Islet of Langerhans (tissue), 1 donor: ENCODE measurements at regions not wholly inside any gene's neighbourhood (a gene's known extent, or its start where the extent isn't known, plus 50 kb on each side); places are given as distances from the start of the nearest gene placed in this dataset.
A peak's percentile ranks its signal among the peaks of the same experiment; 100 is the strongest.

Experiments
- FAIRE-seq: peaks from one replicate; lab custom pipeline; 2011; peaks lifted over from hg19 to GRCh38; lab: Jason Lieb, UNC

DNA sequence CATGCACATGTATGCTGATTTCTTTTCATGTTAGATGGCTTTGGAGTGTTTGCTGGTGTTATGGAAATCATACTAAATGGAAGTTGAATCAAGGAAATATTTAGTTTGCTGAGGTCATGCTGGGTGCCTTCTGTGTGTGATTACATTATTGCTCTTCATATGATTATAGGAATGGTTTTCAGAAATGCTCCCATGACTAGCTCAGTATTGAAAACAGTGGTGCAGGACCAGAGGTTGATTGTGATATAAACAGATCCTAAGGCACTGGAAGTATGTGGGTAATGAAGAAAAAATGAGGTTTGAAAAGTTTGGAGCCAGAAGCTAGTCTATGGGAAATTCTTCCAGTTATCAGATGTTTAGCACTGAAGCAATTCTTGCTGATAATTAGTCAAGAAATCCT, 693.1 kb downstream of the UTRN start:
- FAIRE-seq = no peak

DNA sequence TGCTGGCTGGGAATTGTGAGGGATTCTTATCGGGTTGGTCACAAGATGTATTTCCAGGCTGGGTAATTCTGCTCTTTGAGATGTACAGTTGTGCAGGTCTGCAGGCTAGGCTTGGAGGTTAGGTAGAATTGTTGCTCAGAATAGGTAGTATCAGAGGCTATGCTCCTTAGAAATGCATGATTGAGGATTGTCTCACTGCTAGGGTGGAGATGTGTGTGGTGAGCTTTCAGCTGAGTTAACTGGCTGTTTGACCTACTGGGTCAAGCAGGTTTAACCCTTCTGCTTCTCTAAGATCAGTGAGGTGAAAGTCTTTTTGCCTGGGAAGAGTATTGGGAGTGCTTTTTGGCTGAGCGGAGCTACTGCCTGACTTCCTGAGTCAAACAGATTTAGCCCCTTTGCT, 701.1 kb downstream of the UTRN start:
- FAIRE-seq = no peak

DNA sequence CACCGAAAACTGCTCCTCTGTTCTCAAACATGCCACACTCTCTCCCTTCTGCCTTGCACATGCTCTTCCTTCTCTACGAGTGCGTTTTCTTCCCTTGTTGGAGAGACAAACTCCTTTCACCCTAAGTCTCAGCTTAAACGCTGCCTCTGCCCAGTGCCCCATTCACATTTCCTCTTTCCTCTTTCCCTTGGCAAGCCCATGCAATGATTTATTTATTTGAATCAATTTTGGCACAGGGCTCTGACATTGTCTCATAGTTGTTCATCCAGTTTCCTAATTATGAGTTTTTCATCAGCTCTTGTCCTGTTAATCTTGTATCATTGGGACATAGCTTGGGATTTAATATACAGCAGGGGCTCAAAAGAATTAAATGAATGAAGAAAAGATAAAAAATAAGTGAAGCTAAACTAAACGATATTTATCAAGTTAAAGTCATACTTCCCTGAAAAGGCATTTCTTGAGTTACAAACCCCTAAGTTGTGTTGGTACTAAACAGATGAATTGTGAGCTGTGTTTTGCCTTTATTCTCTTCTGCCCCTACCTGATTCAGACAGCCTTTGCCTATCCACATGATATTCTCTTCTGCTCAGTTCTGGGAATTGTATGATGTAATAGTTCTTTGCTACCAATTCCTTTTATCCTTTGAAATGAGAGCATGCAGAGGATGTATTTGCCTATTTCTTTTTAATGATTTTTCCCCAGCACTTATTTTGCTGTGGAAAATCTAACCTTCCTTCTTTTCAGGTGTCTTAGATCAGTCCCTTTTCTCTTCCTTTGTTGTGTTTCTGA, 704.4 kb downstream of the UTRN start:
- no peak for FAIRE-seq

DNA sequence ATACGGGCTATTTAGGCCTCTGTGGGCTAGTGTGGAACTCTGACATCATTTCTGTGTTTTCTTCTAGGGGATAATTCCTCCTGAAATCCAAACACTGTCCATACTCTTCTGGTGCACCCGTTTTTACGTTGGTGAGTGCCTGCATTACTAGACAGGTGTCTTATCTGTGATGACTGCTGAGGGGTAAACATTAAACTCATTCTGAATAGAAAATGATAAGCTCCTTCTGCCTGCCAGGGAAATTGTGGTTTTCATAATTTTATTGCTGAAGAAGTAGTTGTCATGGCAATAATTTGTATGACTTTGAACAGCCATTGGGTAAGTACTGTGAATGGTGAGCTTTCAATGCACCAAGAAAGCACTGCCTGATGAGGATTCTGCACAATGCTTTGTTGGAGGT, 705.6 kb downstream of the UTRN start:
- FAIRE-seq = no peak

DNA sequence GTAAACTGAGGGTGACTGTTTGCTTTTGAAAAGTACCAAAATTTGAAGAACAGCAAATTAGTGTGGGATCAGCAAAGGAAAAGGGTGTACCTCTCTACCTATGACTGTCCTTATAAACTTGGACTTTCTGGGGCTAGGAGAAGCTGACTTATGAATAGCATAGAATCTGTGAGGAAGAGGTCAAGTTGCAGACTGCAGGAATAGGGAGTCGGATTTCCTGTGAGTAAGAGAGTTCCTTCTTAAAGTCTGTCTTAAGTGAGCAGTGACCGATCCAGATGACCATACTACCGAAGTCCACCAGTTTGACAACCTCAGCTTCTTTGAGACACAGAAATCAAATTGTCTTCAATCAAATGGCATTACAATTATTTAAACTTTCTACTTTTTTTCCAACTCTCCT, 708.7 kb downstream of the UTRN start:
- FAIRE-seq = no peak

DNA sequence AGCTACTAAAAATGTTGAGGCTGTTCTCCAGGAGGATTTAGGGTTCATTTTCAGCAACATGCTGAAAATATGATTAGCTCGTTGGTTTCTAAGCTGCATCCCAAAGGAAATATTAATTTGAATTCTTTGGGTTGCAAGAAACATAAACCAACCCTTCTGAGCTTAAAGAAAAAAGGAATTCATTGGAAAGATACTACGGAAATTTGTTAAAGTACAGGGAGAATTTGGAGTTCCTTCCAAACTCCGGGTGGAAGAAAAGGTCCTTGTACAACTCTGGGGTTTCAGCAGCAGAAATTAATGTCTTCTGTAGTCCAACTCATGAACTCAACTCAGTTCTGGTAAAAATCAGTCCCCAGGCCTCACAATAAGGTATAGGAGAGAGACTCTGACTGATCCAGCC, 712.9 kb downstream of the UTRN start:
- FAIRE-seq = no peak

DNA sequence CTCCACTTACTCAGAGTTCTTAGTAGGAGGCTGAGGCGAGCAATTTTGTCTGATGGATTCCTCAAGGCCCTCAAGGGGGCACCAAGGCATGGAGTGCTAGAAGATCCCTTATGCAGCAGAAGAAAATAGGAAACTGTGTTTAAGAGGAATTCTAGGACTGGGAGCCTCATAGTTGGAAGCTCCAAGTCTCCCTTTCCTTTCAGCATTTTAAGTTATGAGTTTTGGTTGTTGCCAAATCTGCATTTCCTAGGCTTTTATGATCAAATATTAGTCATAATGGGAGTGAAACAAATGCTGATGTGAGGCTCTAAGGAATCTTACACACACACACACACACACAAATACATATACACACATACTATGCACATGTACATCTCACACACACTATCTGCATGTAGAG, 714.0 kb downstream of the UTRN start:
- FAIRE-seq = no peak

DNA sequence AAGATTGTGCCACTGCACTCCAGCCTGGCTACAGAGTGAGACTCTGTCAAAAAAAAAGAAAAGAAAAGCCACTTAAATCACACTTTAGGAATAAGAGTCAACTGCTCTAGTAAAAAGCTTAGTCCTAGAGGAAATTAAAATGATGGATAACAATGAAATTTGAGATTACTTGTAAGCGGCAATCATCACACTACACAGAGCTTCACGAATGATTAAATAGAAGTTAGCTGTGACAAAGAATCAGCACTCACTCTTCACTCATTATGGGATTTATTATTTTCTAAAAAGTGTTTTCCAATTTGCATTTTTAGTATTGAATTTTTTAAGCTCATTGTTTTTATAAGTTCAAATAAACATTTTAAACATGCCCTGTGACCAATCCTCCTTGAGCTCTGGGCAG, 718.0 kb downstream of the UTRN start:
- FAIRE-seq = no peak

DNA sequence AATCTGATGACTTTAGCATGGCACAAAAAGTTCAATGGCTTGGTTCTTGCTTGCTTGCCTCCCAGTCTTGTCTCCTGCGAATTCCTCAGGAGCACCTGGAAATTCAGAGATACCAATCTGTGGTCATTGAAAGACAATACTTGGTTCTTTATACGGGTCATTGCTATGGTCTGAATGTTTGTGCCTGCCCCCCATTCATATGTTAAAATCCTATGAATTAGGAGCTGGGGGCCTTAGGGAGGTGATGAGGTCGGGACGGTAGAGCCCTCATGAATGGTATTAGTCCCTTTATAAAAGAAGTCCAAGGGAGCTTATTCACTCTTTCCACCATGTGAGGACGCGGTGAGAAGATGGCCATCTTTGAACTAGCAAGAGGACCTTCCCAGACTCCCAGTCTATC, 721.8 kb downstream of the UTRN start:
- no peak for FAIRE-seq

DNA sequence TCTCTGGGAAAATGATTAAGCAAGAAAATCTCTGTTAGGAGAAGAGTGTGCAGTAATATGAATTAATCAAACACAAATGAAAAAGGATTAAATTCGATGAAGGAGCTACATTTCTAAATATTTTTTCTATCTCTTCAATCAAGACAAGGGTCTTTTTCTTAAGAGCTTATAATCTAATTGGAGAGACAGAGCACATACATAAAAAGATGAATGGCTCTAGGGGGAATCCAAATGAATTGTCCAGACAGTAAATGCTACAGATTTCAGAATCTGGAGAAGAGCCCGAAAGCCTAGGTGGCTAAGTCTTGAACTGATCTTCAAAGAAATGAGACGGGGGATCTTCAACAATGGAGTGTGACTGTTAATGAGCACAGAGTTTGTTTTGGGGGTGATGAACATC, 723.6 kb downstream of the UTRN start:
- no peak for FAIRE-seq

DNA sequence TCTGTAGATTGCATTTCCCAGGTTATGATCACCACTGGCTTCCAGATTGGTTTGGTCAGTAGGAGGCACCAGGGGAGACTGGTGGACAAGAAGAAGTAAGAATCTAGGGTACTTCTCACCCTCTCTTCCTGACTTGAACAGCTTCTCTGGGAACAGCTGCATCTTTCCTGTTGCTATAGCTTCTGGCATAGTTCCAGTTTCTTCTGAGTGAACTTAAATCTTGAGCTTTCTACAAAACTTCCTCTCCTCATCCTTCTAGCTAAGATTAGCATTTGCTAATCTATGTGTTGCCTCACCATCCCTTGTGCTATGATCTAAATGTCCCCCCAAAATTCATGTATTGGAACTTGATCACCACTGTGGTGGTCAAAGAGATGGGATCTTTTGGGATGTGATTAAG, 724.6 kb downstream of the UTRN start:
- FAIRE-seq = no peak

DNA sequence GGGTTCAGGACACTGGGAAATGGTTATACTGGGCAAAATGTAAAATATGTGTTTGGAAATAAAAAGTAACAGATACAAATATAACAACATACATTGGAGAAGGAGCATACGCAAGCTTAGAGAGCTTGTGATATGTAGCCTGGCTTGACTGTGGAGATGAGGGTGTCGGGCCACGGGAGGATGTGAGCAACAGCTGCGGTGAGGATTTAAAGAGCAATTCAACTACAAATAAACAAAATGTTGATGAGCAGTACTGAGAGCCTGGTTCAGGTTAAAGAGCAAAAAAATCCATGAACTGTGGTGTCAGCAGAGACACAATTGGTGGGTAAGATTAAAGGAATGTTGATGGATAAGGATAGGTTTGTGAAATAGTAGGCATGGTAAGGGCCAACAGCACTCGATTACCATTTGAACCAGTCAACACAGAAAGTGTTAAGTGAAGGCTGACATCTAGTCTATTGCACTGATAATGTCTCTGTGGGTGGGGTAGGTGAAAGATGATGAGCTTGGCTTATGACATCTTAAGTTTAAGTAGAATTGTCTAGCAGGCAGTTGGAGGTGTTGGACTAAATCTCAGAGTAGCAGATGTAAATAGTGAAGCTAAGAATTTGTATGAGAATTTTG, 723.2 kb downstream of the EPM2A start:
- FAIRE-seq = no peak

DNA sequence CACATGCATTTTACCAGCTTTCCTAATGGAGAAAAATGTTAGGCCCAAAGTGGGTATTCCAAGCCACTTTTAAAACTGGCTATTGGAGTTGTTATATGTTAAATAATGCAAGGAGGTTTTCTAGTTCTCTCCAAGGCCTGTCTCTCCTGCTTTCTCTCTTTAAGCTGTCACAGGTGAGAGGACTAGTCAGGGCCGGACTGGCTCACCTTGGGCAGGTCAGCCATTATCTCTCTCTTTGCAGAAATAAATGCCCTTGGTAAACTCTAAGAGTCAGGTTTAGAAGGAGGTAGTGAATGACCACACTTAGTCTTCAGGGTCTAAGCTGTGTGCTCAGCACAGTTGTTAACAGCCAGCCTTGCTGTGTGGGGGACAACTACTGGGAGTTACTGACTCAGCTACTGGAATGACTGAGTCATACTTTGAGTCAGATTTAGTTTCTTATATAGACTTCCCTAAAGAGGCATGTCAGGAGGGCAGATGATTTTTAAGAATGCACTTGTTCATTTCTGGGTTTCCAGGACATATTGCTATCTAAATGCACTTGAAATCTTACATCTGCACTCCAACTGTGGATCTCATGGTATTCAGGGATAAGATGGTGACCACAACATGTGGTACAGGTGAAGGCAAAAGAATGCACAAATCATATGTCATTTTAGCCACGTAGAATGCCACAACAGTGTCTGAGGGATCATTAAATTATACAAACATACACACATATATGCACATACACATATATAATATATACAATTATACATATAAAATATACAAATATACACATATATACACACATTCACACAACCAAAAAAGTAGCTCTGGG, 719.4 kb downstream of the EPM2A start:
- no peak for FAIRE-seq

DNA sequence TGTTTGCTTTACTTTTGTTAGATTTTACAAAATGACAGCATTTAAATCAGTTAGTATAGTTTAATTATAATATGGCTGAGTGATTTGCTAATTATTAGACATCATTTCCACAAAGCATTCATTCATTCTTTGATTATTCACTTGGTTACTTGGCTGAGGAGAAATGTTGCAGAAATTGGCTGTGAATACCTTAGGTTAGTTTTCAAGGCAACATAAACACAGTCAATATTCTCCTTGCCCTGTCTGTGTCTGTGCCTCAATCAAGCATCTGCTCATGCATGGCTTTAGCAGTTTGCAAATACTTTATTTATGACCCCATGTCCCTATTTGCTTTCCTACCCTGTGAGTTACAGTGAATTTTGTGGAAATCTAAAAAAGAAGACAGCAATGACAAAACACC, 718.3 kb downstream of the EPM2A start:
- no peak for FAIRE-seq

DNA sequence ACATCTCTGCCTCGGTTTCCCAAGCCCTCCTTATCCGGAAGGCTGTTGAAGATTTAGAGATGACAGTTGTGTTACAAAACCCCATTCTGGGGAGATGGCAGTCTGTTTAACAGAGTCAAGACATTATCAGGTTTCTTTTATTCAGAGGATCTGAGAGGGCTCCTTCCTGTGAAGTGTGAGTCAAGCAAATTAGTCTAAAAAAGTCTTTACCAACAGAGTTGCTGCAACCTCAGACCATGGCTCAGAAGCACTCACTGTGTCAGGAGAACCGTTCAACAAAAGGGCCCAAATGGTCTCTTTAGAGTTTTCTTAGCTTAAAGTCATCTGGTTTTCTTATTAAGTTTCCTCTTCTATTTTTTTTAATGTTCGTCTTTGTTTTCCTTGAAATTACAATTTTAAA, 717.8 kb downstream of the EPM2A start:
- no peak for FAIRE-seq

DNA sequence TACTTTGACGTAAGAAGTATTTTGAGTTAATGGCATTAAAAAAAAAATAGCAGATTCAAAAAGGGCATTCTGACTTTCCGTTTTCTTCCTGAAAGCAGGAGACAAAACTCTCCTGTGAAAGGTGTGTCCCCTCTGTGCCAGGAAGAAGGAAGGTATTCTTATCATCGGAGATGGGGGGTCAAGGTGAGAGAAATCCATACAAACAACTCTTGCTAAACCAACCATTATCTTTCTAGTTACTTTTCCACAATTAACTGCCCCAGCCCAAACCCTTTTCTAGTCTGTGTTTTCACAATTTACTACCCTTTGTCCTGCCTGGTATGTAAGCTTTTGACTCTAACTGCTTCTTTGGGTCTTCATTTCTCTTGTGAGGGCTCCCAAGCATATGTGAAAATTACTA, 717.3 kb downstream of the EPM2A start:
- FAIRE-seq = no peak

DNA sequence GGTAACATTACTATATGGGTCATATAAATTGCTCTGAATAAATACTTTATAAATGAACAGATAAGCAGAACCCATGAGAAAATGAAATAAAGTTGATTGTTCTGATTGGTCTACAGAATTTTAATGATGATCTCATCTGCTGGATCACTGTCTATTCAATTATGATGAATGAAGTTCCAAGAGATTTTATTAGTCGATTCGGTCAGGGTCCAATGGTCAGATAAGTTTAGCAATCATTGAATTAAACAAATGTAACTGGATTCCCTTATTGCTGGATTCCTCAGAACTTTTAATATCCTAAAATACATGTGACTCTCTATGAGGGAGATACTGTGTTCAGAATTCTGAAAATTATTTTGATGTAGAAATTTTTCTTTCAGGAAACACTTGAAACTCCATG, 715.2 kb downstream of the EPM2A start:
- FAIRE-seq = no peak

DNA sequence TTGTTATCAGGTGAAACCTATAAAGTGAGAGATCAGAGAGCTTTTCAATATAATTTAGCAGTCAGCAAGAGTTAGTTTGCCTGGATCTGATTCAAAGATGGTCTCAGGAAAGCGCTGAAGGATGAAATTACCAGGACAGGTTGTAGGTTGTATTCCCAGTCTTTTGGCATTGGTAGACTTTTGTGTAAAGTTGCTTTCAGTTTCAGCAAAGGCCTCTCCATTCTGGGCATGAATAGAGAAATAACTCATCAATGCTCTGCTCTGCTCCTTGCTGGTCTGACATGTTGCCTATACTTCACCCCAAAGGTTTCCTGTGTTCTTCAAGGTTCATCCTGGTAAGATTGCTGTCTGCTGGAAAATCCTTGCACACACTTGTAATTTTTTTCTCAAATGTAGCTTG, 714.8 kb downstream of the EPM2A start:
- no peak for FAIRE-seq

DNA sequence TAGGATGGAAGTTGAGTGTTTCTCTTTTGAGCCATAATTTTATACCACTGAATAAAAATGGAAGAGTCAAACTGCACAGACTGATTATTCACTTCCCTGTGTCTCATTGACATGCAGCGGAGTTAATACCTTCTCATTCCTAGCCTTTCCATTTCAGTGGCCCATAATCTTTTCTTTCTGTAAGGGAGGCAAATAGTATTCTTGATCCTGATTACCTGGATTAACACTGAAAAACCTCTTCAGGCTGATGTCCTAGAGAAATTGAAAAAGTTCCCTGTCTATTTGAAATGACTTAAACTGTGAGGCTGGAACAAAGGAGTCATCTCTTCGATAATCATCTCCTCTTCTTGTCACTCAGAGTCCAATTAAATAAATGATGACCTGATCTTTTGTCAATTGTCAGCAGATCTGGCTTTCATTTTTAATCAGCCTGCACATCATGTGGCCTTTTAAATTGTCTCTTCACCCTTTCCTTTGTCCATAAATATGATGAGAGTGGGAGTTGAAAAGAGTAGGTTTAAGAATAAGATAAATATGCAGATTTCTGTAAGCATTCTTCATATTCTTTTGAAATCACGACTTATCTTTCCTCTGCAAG, 713.0 kb downstream of the EPM2A start:
- FAIRE-seq = no peak

DNA sequence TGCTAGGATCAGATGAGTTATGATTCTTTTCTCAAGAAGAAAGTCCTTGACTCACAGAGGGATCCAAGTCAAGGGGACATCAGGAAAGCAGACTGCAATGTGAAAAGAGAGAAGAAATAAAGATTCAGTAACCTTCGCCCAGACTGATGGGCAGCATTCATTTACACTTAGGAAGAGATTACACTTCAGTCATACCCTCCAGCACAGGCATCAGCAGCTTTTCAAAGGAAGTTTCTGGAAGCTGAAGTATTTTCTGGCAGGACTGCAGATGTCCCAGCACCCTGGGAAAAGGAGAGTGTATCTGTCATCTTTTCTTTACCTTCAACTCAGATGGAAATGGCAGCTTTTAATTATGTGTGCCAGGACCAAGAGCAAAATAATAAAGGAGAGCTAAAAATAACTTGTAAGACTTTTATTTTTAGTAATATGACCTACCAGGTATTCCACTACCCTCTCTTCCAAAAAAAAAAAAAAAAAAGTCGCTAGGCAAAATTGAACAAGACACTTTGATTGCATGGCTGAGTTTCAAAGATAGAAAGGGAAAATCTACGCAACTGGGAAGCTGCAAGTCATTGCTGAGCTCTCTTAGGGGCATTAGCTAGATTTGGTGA, 712.1 kb downstream of the EPM2A start:
- FAIRE-seq = no peak

DNA sequence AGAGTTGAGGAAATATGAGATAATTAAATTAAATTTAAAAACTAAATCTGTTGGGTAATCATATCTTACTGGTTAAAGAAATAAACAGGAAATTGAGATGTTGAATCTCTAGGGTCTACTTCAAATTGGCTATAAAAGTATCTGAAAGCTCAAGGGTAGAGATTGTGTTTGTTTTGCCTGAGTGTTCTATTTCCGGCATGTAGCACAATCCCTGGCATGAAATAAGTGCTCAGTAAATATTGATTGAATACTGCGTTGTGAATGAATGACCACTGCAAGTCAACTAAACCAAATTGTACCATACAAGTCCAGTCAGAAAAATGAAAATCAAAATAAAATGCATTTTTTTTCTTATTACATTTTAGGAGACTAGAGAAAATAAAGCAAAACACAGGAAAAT, 709.8 kb downstream of the EPM2A start:
- peak; percentile 86 for FAIRE-seq

DNA sequence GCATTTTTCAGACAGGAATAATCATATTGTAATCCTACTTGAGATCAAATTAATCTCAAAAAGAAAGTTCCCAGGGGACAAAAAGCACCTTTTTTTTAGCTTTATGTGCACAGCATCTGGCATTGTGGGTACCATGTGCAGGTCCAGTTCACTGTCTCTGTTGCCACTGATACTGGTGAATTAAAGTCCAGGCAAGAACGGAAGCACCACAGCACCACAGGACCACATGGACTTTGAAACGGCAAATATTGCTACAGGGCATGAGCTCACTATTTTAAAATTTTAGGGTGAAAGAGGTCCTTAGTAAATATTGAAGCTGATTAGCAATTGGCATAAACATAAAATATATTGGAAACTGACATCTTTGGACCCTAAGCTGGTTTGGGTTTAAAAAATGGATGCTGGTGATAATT, 709.0 kb downstream of the EPM2A start:
- FAIRE-seq = no peak
